Neural cell (in vitro differentiated cells): ENCODE measurements at regions not wholly inside any gene's neighbourhood (a gene's known extent, or its start where the extent isn't known, plus 50 kb on each side); places are given as distances from the start of the nearest gene placed in this dataset.

Experiments
- RAD21 ChIP-seq: fragments of 450-650 bp; conservative IDR thresholded peaks from 2 replicates; pipeline ENCODE4 v1.6.1; 2014; ENCODE audit warnings: antibody characterized with exemption, mild to moderate bottlenecking, moderate library complexity
- TF ChIP-seq, protein P1 (sequence below): fragments of 450-650 bp; IDR thresholded peaks from 2 replicates; pipeline ENCODE4 v1.5.1; 2014; ENCODE audit warnings: antibody characterized with exemption, mild to moderate bottlenecking, moderate library complexity; ENCODE audit not compliant: poor library complexity, severe bottlenecking

GRCh38 chr4:83699358-83699757 lies 163.4 kb downstream of the GPAT3 start:
- TF ChIP-seq, protein P1, sequence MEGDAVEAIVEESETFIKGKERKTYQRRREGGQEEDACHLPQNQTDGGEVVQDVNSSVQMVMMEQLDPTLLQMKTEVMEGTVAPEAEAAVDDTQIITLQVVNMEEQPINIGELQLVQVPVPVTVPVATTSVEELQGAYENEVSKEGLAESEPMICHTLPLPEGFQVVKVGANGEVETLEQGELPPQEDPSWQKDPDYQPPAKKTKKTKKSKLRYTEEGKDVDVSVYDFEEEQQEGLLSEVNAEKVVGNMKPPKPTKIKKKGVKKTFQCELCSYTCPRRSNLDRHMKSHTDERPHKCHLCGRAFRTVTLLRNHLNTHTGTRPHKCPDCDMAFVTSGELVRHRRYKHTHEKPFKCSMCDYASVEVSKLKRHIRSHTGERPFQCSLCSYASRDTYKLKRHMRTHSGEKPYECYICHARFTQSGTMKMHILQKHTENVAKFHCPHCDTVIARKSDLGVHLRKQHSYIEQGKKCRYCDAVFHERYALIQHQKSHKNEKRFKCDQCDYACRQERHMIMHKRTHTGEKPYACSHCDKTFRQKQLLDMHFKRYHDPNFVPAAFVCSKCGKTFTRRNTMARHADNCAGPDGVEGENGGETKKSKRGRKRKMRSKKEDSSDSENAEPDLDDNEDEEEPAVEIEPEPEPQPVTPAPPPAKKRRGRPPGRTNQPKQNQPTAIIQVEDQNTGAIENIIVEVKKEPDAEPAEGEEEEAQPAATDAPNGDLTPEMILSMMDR = no peak
- TF ChIP-seq RAD21 = no peak
